B cell (primary cell): ENCODE measurements at regions not wholly inside any gene's neighbourhood (a gene's known extent, or its start where the extent isn't known, plus 50 kb on each side); places are given as distances from the start of the nearest gene placed in this dataset.

Source experiments
- ATAC-seq: fragments of 200-7000 bp; cut with Tn5 transposase; one replicate; pipeline ENCODE4 v1.10.0; 2021; ENCODE audit warnings: low read depth, mild to moderate bottlenecking, moderate number of reproducible peaks, moderate library complexity
- CTCF ChIA-PET: fragments of 350-600 bp; sonication (Branson Sonifier 250); formaldehyde crosslinking; loops from one replicate; lab custom pipeline; 2021; ENCODE audit warnings: antibody characterized with exemption, inconsistent platforms; lab: Charles Lee
- POLR2A ChIA-PET: fragments of 350-600 bp; sonication (Branson Sonifier 250); formaldehyde crosslinking; loops from one replicate; lab custom pipeline; 2021; ENCODE audit warnings: antibody characterized with exemption; lab: Charles Lee
- DNase-seq: peaks from one replicate; pipeline ENCODE4 v3.0.0; 2013
- H2AFZ ChIP-seq: 2 replicates; pipeline ENCODE4 v1.6.1; 2012; ENCODE audit warnings: mild to moderate bottlenecking, low read depth, low read length; ENCODE audit not compliant: insufficient read depth, poor library complexity, severe bottlenecking
- H3K27ac ChIP-seq, 2 donors: 1 replicate in 1 of 2; 2 replicates in 1 of 2; pipeline ENCODE4 v1.5.1; 2012 to 2013; ENCODE audit warnings: low read length in 2 of 2, mild to moderate bottlenecking in 2 of 2, moderate library complexity in 1 of 2
- H3K27me3 ChIP-seq, 4 experiments: fragments of 200-600 bp in 1 of 4; sonication (generic) in 1 of 4; replicated peaks in 1 of 4; 1 replicate in 2 of 4; 2 replicates in 2 of 4; pipeline versions ENCODE4 v1.6.1 to v1.7.0; 2013 to 2016; ENCODE audit warnings: low read length in 3 of 4, mild to moderate bottlenecking in 2 of 4, mixed read lengths in 1 of 4, moderate library complexity in 1 of 4; ENCODE audit not compliant: insufficient read depth in 4 of 4, control insufficient read depth in 3 of 4; ENCODE audit errors: control extremely low read depth in 1 of 4
- H3K36me3 ChIP-seq, 2 experiments: replicated peaks in 1 of 2; 1 replicate in 1 of 2; 2 replicates in 1 of 2; pipeline versions ENCODE4 v1.6.1 to v1.7.1; 2013; ENCODE audit warnings: low read length in 1 of 2; ENCODE audit not compliant: insufficient read depth in 2 of 2, control insufficient read depth in 1 of 2; ENCODE audit errors: control extremely low read depth in 1 of 2, extremely low read depth in 1 of 2
- H3K4me1 ChIP-seq, 2 donors: fragments of 200-600 bp in 1 of 2; sonication (generic) in 1 of 2; 1 replicate in 1 of 2; 2 replicates in 1 of 2; pipeline versions ENCODE4 v1.5.1 to v1.6.1; 2013 to 2017; ENCODE audit warnings: low read length in 2 of 2; ENCODE audit not compliant: control insufficient read depth in 2 of 2, insufficient read depth in 2 of 2
- H3K4me2 ChIP-seq: replicated peaks from 2 replicates; pipeline ENCODE3; 2012; ENCODE audit warnings: mild to moderate bottlenecking, low read depth, low read length; ENCODE audit not compliant: poor library complexity, severe bottlenecking
- H3K4me3 ChIP-seq, 5 experiments: fragments of 200-600 bp in 1 of 5; sonication (generic) in 1 of 5; 1 replicate in 3 of 5; 2 replicates in 2 of 5; pipeline versions ENCODE4 v1.5.1 to v1.7.0; 2011 to 2016; ENCODE audit warnings: low read length in 4 of 5, mild to moderate bottlenecking in 4 of 5, low read depth in 2 of 5, control low read depth in 1 of 5, moderate library complexity in 1 of 5; ENCODE audit not compliant: insufficient read depth in 1 of 5; ENCODE audit errors: control extremely low read depth in 1 of 5, extremely low read depth in 1 of 5
- H3K79me2 ChIP-seq: fragments of 200-600 bp; sonication (generic); one replicate; pipeline ENCODE4 v1.6.0; 2016; ENCODE audit warnings: low read length; ENCODE audit not compliant: control insufficient read depth, insufficient read depth
- H3K9ac ChIP-seq: fragments of 200-600 bp; sonication (generic); 2 replicates; pipeline ENCODE4 v1.6.1; 2017; ENCODE audit warnings: mild to moderate bottlenecking, low read length, moderate library complexity
- H3K9me3 ChIP-seq, 3 donors: one replicate each; pipeline versions ENCODE4 v1.6.1 to v1.7.1; 2013; ENCODE audit warnings: low read length in 2 of 3; ENCODE audit not compliant: control insufficient read depth in 2 of 3, insufficient read depth in 1 of 3; ENCODE audit errors: control extremely low read depth in 1 of 3
- H4K20me1 ChIP-seq: 2 replicates; pipeline ENCODE4 v1.6.0; 2012; ENCODE audit warnings: mild to moderate bottlenecking, low read length; ENCODE audit not compliant: insufficient read depth, control insufficient read depth, poor library complexity, severe bottlenecking
- H3K27ac Mint-ChIP-seq: one replicate; pipeline ENCODE4 v1.8.0; 2021; ENCODE audit warnings: mixed read lengths
- H3K27me3 Mint-ChIP-seq: one replicate; pipeline ENCODE4 v1.8.0; 2021; ENCODE audit warnings: mixed read lengths
- H3K4me1 Mint-ChIP-seq: one replicate; pipeline ENCODE4 v1.8.0; 2021; ENCODE audit warnings: mixed read lengths
- H3K4me3 Mint-ChIP-seq: one replicate; pipeline ENCODE4 v1.8.0; 2021; ENCODE audit warnings: mixed read lengths
- H3K9me3 Mint-ChIP-seq: one replicate; pipeline ENCODE4 v1.8.0; 2022; ENCODE audit warnings: mixed read lengths; ENCODE audit not compliant: insufficient read depth
- CTCF ChIP-seq: fragments of 200-600 bp; IDR thresholded peaks from one replicate; pipeline ENCODE4 v1.8.0; 2022; ENCODE audit warnings: antibody characterized with exemption, mild to moderate bottlenecking
- EZH2 ChIP-seq: IDR thresholded peaks from 2 replicates; pipeline ENCODE4 v1.6.1; 2012; ENCODE audit warnings: borderline replicate concordance, low read depth, mild to moderate bottlenecking, moderate library complexity, low read length; ENCODE audit not compliant: insufficient read depth, poor library complexity, severe bottlenecking
- WGBS: methylation state at CpG from one replicate; pipeline ENCODE4 v1.1.5; 2013; ENCODE audit warnings: missing lambda C conversion rate; ENCODE audit not compliant: insufficient coverage; 5-methylcytosine and 5-hydroxymethylcytosine counted together
- intact Hi-C: fragments of 100-400 bp; cut with micrococcal nuclease; formaldehyde crosslinking; loops from one replicate; pipeline ENCODE4 v1.10.0; 2022

- TF ChIP-seq EZH2 = no peak
- TF ChIP-seq CTCF = no peak
- intact Hi-C loops = no loop called here
- no peaks in the 10 kb centered on the region for H3K36me3 ChIP-seq
- ATAC-seq (no peak), DNase-seq (no peak)
- no peaks in the 10 kb centered on the region for H4K20me1 ChIP-seq
- H3K4me2 ChIP-seq = no peak overlapping the region
- no peak overlapping the region for H3K27ac ChIP-seq
- no peak overlapping the region for H3K4me3 Mint-ChIP-seq
- H3K4me1 ChIP-seq = no peaks in the 10 kb centered on the region
- H3K27me3 ChIP-seq = no peaks in the 10 kb centered on the region
- no peaks in the 10 kb centered on the region for H3K79me2 ChIP-seq
- peaks cover 0 to 11% (median 0%) of the 10 kb centered on the region in 3 donors for H3K9me3 ChIP-seq
- no peaks in the 10 kb centered on the region for H3K27me3 Mint-ChIP-seq
- no peak overlapping the region for H3K4me3 ChIP-seq
- no peaks in the 10 kb centered on the region for H3K4me1 Mint-ChIP-seq
- H3K27ac Mint-ChIP-seq = no peak overlapping the region
- no peak overlapping the region for H2AFZ ChIP-seq
- H3K9me3 Mint-ChIP-seq = peaks cover 3% of the 10 kb centered on the region
- H3K9ac ChIP-seq = no peak overlapping the region
- 94% methylated on average over 5 of the region's 8 CpGs for WGBS
- POLR2A ChIA-PET = no interaction called here
- CTCF ChIA-PET = no interaction called here
Measured at GRCh38 chr6:22392711-22393110, 95.9 kb upstream of the PRL start.

GRCh38 chr6:22394691-22395090, 97.9 kb upstream of the PRL start:
- no CpG with 5 or more reads among the region's 2 CpGs for WGBS
- DNase-seq = no peak

More at GRCh38 chr6:22394691-22395090, 97.9 kb upstream of the PRL start:
- Histone ChIP-seq H3K4me3 (no peak overlapping the region), H3K79me2 (no peaks in the 10 kb centered on the region), H3K27ac (no peak overlapping the region), H4K20me1 (no peaks in the 10 kb centered on the region), H3K4me1 (no peaks in the 10 kb centered on the region), H2AFZ (no peak overlapping the region), H3K9ac (no peak overlapping the region), H3K36me3 (no peaks in the 10 kb centered on the region), H3K9me3 (peaks cover 0 to 4% (median 0%) of the 10 kb centered on the region in 3 donors), H3K4me2 (no peak overlapping the region), H3K27me3 (no peaks in the 10 kb centered on the region)
- TF ChIP-seq EZH2 (no peak), CTCF (no peak)
- H3K4me1 Mint-ChIP-seq = no peaks in the 10 kb centered on the region
- no peaks in the 10 kb centered on the region for H3K9me3 Mint-ChIP-seq
- ChIA-PET CTCF (no interaction called here), POLR2A (no interaction called here)
- no peaks in the 10 kb centered on the region for H3K27me3 Mint-ChIP-seq
- intact Hi-C loops = no loop called here
- H3K4me3 Mint-ChIP-seq = no peak overlapping the region
- ATAC-seq = no peak
- no peak overlapping the region for H3K27ac Mint-ChIP-seq
